ENCODE measurements at regions not wholly inside any gene's neighbourhood (a gene's known extent, or its start where the extent isn't known, plus 50 kb on each side); places are given as distances from the start of the nearest gene placed in this dataset.

DNA sequence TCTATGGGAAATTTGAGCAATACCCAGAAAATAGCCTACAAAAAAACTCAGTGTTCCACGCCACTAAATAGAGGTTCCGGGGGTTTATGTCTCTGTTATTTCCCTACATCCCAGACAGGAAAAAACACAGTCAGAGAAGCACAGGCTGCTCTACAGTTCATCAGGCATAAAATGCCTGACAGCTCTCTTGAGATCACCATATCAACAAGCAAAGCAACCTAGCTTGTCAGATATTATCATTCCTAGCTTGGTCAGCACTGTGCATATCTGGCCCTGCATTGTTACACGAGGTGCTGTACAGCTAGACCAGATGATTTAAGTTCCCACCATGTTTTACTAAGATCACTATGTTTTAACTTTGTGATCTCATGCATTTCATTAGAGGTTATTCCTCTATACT lies 172.6 kb downstream of the PTPRC start:
- no peaks in the 10 kb centered on the region for H3K4me1 ChIP-seq (ENCODE audit: control insufficient read depth, insufficient read depth, low read length)
- TF ChIP-seq ZNF776 (tag by site-specific recombination; IDR thresholded peaks at IDR 0.05; ENCODE audit: borderline replicate concordance) (no peak), ZNF560 (tag by site-specific recombination; IDR thresholded peaks at IDR 0.05; ENCODE audit: borderline replicate concordance) (no peak), ZBTB20 (tag by site-specific recombination; IDR thresholded peaks at IDR 0.05) (no peak), ZNF311 (tag by site-specific recombination; IDR thresholded peaks at IDR 0.05; ENCODE audit: borderline replicate concordance) (no peak), ZEB2 (tag by site-specific recombination; IDR thresholded peaks at IDR 0.05) (no peak), ZNF416 (tag by site-specific recombination; IDR thresholded peaks at IDR 0.05) (no peak), ZNF274 (IDR thresholded peaks at IDR 0.05; ENCODE audit: low read length) (no peak), ZNF274 (tag by site-specific recombination; IDR thresholded peaks at IDR 0.05; ENCODE audit: borderline replicate concordance) (no peak), ZFHX2 (tag by site-specific recombination; conservative IDR thresholded peaks at IDR 0.05) (no peak), ZNF366 (tag by site-specific recombination; conservative IDR thresholded peaks at IDR 0.05) (no peak), ZNF341 (tag by site-specific recombination; IDR thresholded peaks at IDR 0.05; ENCODE audit: low read depth) (no peak)
- TF ChIP-seq, protein P1, sequence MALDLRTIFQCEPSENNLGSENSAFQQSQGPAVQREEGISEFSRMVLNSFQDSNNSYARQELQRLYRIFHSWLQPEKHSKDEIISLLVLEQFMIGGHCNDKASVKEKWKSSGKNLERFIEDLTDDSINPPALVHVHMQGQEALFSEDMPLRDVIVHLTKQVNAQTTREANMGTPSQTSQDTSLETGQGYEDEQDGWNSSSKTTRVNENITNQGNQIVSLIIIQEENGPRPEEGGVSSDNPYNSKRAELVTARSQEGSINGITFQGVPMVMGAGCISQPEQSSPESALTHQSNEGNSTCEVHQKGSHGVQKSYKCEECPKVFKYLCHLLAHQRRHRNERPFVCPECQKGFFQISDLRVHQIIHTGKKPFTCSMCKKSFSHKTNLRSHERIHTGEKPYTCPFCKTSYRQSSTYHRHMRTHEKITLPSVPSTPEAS (tag by site-specific recombination; IDR thresholded peaks at IDR 0.05) = no peak
- TF ChIP-seq, protein P2, sequence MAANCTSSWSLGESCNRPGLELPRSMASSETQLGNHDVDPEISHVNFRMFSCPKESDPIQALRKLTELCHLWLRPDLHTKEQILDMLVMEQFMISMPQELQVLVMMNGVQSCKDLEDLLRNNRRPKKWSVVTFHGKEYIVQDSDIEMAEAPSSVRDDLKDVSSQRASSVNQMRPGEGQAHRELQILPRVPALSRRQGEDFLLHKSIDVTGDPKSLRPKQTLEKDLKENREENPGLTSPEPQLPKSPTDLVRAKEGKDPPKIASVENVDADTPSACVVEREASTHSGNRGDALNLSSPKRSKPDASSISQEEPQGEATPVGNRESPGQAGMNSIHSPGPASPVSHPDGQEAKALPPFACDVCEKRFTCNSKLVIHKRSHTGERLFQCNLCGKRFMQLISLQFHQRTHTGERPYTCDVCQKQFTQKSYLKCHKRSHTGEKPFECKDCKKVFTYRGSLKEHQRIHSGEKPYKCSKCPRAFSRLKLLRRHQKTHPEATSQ (tag by site-specific recombination; IDR thresholded peaks at IDR 0.05) = no peak
- TF ChIP-seq, protein P3, sequence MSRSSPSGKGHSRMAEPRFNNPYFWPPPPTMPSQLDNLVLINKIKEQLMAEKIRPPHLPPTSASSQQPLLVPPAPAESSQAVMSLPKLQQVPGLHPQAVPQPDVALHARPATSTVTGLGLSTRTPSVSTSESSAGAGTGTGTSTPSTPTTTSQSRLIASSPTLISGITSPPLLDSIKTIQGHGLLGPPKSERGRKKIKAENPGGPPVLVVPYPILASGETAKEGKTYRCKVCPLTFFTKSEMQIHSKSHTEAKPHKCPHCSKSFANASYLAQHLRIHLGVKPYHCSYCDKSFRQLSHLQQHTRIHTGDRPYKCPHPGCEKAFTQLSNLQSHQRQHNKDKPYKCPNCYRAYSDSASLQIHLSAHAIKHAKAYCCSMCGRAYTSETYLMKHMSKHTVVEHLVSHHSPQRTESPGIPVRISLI (tag by site-specific recombination; IDR thresholded peaks at IDR 0.05) = no peak
- H3K4me3 ChIP-seq (ENCODE audit: low read depth, low read length) = no peak overlapping the region
- H3K36me3 ChIP-seq (ENCODE audit: control insufficient read depth in 2 of 2, insufficient read depth in 1 of 2, low read length in 2 of 2) = no peaks in the 10 kb centered on the region
- H3K27ac ChIP-seq (ENCODE audit: extremely low read depth, low read depth, low read length) = no peak overlapping the region
- ChIA-PET CTCF (interaction anchor here (0.6 kb wide), 1 partner anchor 11 kb away, joined by 3 read pairs; no protein-coding TSS in a partner anchor), POLR2A (no interaction called here)
- H3K9me3 ChIP-seq (ENCODE audit: control insufficient read depth, insufficient read depth, low read depth, low read length) = no peaks in the 10 kb centered on the region

DNA sequence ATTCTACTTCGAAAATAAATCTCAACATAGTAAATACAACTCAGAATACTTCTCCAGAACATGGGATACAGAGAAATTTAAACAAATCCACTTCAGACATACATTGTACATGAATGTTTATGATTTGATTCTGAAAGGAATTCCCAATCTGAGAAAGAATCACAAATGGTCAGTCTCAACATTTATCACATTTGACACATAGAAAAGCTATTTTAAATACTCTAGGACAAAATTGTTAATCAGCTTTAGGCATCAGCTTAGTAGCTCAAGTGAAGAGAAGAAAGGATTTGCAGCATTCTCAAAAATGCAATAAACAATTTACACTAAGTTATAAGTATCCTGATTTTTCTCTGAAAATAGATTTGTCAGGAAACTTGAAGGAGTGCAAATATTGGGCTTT lies 184.8 kb downstream of the PTPRC start:
- POLR2A ChIA-PET = no interaction called here
- Histone ChIP-seq H3K27ac (ENCODE audit: extremely low read depth, low read depth, low read length) (no peak overlapping the region), H3K4me1 (ENCODE audit: control insufficient read depth, insufficient read depth, low read length) (no peaks in the 10 kb centered on the region), H3K4me3 (ENCODE audit: low read depth, low read length) (no peak overlapping the region), H3K9me3 (ENCODE audit: control insufficient read depth, insufficient read depth, low read depth, low read length) (no peaks in the 10 kb centered on the region), H3K36me3 (ENCODE audit: control insufficient read depth in 2 of 2, insufficient read depth in 1 of 2, low read length in 2 of 2) (no peaks in the 10 kb centered on the region)
- TF ChIP-seq ZFP41 (tag by site-specific recombination; IDR thresholded peaks at IDR 0.05; ENCODE audit: borderline replicate concordance) = no peak
- TF ChIP-seq, protein P4, sequence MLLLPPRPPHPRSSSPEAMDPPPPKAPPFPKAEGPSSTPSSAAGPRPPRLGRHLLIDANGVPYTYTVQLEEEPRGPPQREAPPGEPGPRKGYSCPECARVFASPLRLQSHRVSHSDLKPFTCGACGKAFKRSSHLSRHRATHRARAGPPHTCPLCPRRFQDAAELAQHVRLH (tag by site-specific recombination; IDR thresholded peaks at IDR 0.05) = no peak
- no peak for TF ChIP-seq ZNF571 (tag by site-specific recombination; IDR thresholded peaks at IDR 0.05)
- no peak for TF ChIP-seq ZNF2 (tag by site-specific recombination; IDR thresholded peaks at IDR 0.05)
- no peak for TF ChIP-seq ZNF549 (tag by site-specific recombination; IDR thresholded peaks at IDR 0.05)
- TF ChIP-seq ZSCAN30 (tag by site-specific recombination; IDR thresholded peaks at IDR 0.05) = no peak
- no peak for TF ChIP-seq HOXA7 (CRISPR knock-in tag; IDR thresholded peaks at IDR 0.05; ENCODE audit: borderline replicate concordance)
- no peak for TF ChIP-seq GLIS1 (tag by site-specific recombination; IDR thresholded peaks at IDR 0.05)
- TF ChIP-seq, protein P5, sequence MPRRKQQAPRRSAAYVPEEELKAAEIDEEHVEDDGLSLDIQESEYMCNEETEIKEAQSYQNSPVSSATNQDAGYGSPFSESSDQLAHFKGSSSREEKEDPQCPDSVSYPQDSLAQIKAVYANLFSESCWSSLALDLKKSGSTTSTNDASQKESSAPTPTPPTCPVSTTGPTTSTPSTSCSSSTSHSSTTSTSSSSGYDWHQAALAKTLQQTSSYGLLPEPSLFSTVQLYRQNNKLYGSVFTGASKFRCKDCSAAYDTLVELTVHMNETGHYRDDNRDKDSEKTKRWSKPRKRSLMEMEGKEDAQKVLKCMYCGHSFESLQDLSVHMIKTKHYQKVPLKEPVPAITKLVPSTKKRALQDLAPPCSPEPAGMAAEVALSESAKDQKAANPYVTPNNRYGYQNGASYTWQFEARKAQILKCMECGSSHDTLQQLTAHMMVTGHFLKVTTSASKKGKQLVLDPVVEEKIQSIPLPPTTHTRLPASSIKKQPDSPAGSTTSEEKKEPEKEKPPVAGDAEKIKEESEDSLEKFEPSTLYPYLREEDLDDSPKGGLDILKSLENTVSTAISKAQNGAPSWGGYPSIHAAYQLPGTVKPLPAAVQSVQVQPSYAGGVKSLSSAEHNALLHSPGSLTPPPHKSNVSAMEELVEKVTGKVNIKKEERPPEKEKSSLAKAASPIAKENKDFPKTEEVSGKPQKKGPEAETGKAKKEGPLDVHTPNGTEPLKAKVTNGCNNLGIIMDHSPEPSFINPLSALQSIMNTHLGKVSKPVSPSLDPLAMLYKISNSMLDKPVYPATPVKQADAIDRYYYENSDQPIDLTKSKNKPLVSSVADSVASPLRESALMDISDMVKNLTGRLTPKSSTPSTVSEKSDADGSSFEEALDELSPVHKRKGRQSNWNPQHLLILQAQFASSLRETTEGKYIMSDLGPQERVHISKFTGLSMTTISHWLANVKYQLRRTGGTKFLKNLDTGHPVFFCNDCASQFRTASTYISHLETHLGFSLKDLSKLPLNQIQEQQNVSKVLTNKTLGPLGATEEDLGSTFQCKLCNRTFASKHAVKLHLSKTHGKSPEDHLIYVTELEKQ (tag by site-specific recombination; IDR thresholded peaks at IDR 0.05; ENCODE audit: borderline replicate concordance) = no peak
- no peak for TF ChIP-seq KLF10 (tag by site-specific recombination; IDR thresholded peaks at IDR 0.05)
- TF ChIP-seq ZNF830 (tag by site-specific recombination; IDR thresholded peaks at IDR 0.05; ENCODE audit: low read depth) = no peak
- TF ChIP-seq ZNF664 (tag by site-specific recombination; IDR thresholded peaks at IDR 0.05) = no peak
- no peak for TF ChIP-seq SP3 (tag by site-specific recombination; IDR thresholded peaks at IDR 0.05)
- CTCF ChIA-PET = no interaction called here

All from HEK293 (cell line).